ENCODE measurements at regions not wholly inside any gene's neighbourhood (a gene's known extent, or its start where the extent isn't known, plus 50 kb on each side); places are given as distances from the start of the nearest gene placed in this dataset.

DNA sequence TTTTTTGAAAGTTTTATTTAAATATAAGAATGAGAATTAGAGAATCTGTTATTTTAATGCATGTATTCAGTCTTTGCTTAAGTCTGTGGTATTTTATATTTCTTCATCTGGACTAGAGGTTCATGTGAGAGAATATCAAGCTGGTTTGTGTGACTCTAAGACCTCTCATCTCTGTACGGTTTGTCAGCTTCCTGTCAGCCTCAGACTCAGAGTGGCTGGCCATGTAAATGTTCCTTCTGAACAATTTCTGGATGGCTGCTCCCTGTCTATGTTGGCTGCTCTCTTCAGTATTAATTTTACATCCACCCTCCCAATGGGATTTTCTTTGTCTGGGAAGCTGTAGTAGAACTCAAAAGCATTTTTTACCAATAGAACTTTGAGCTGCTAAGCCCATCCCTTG, 225.3 kb upstream of the THUMPD2 start:
- TF ChIP-seq CTCF (IDR thresholded peaks at IDR 0.05) (no peak), POLR2A (IDR thresholded peaks at IDR 0.05) (no peak)
